IMR-90 (cell line): ENCODE measurements at regions not wholly inside any gene's neighbourhood (a gene's known extent, or its start where the extent isn't known, plus 50 kb on each side); places are given as distances from the start of the nearest gene placed in this dataset.

Experiments
- ATAC-seq: fragments of 200-7000 bp; cut with Tn5 transposase; 2 replicates; pipeline ENCODE4 v1.9.1; 2020; ENCODE audit warnings: low read depth, mild to moderate bottlenecking, moderate library complexity
- BruUV-seq: library from RNA; stranded (reverse); fragments of 400-500 nt; replicated peaks from 2 replicates; lab custom pipeline; 2021; lab: Mats Ljungman, UMichigan
- CTCF ChIA-PET: fragments of 300-600 bp; formaldehyde crosslinking; extraction: SDS; loops from one replicate; lab custom pipeline; 2021; ENCODE audit warnings: antibody characterized with exemption; lab: Yijun Ruan, JAX
- POLR2A ChIA-PET: fragments of 300-600 bp; sonication (Branson Sonifier 250); formaldehyde crosslinking; loops from one replicate; lab custom pipeline; 2022; ENCODE audit warnings: antibody characterized with exemption; ENCODE audit not compliant: unreplicated experiment; lab: Charles Lee
- DNase-seq: peaks from one replicate; pipeline ENCODE4 v3.0.0; 2013
- H2AFZ ChIP-seq: replicated peaks from 2 replicates; pipeline ENCODE3; 2013; ENCODE audit warnings: low read length, mild to moderate bottlenecking; ENCODE audit not compliant: poor library complexity
- H2AK5ac ChIP-seq: 2 replicates; pipeline ENCODE4 v1.6.1; 2013; ENCODE audit warnings: low read depth, low read length, inconsistent platforms
- H2AK9ac ChIP-seq: replicated peaks from 2 replicates; pipeline ENCODE3; 2013; ENCODE audit warnings: mild to moderate bottlenecking, low read depth, low read length, moderate library complexity; ENCODE audit not compliant: poor library complexity
- H2BK120ac ChIP-seq: 2 replicates; pipeline ENCODE4 v1.6.1; 2013; ENCODE audit warnings: low read depth, low read length, inconsistent platforms
- H2BK15ac ChIP-seq: 3 replicates; pipeline ENCODE4 v1.6.1; 2013; ENCODE audit warnings: low read depth, low read length, inconsistent platforms
- H2BK20ac ChIP-seq: 2 replicates; pipeline ENCODE4 v1.6.1; 2013; ENCODE audit warnings: low read depth, mild to moderate bottlenecking, inconsistent platforms, low read length, moderate library complexity
- H2BK5ac ChIP-seq: 2 replicates; pipeline ENCODE4 v1.6.1; 2013; ENCODE audit warnings: mild to moderate bottlenecking, low read depth, low read length, inconsistent platforms; ENCODE audit not compliant: poor library complexity, severe bottlenecking
- H3K14ac ChIP-seq: replicated peaks from 2 replicates; pipeline ENCODE4 v1.6.1; 2013; ENCODE audit warnings: low read depth, low read length, inconsistent platforms
- H3K18ac ChIP-seq: 2 replicates; pipeline ENCODE4 v1.6.1; 2013; ENCODE audit warnings: low read depth, low read length, control low read depth
- H3K23ac ChIP-seq: 2 replicates; pipeline ENCODE4 v1.6.1; 2013; ENCODE audit warnings: low read depth, low read length, inconsistent platforms
- H3K27ac ChIP-seq: 2 replicates; pipeline ENCODE4 v1.5.1; 2013; ENCODE audit warnings: mild to moderate bottlenecking, control low read depth, low read length; ENCODE audit not compliant: insufficient read depth
- H3K27me3 ChIP-seq: 2 replicates; pipeline ENCODE4 v1.6.1; 2013; ENCODE audit warnings: low read length; ENCODE audit not compliant: control insufficient read depth, insufficient read depth
- H3K36me3 ChIP-seq: 2 replicates; pipeline ENCODE4 v1.6.1; 2013; ENCODE audit warnings: low read length, mixed read lengths; ENCODE audit not compliant: control insufficient read depth, insufficient read depth
- H3K4ac ChIP-seq: 2 replicates; pipeline ENCODE4 v1.6.1; 2013; ENCODE audit warnings: low read depth, low read length, inconsistent platforms
- H3K4me1 ChIP-seq: 2 replicates; pipeline ENCODE4 v1.6.1; 2013; ENCODE audit warnings: low read length, mixed read lengths; ENCODE audit not compliant: control insufficient read depth, insufficient read depth
- H3K4me2 ChIP-seq: 2 replicates; pipeline ENCODE4 v1.6.1; 2013; ENCODE audit warnings: low read depth, mild to moderate bottlenecking, control low read depth, low read length, moderate library complexity
- H3K4me3 ChIP-seq: 2 replicates; pipeline ENCODE4 v1.5.1; 2013; ENCODE audit warnings: low read depth, mild to moderate bottlenecking, control low read depth, low read length, moderate library complexity; ENCODE audit not compliant: insufficient read depth
- H3K56ac ChIP-seq: 2 replicates; pipeline ENCODE4 v1.6.1; 2013; ENCODE audit warnings: low read length, inconsistent platforms; ENCODE audit not compliant: insufficient read depth; ENCODE audit errors: extremely low read depth
- H3K79me1 ChIP-seq, 2 experiments: 2 replicates each; pipeline ENCODE4 v1.6.1; 2013; ENCODE audit warnings: low read length in 2 of 2, inconsistent platforms in 1 of 2, low read depth in 1 of 2
- H3K9ac ChIP-seq: 2 replicates; pipeline ENCODE4 v1.6.1; 2013; ENCODE audit warnings: low read depth, low read length, control low read depth
- H3K9me1 ChIP-seq: 2 replicates; pipeline ENCODE4 v1.6.1; 2013; ENCODE audit warnings: low read length, inconsistent platforms; ENCODE audit not compliant: insufficient read depth
- H3K9me3 ChIP-seq: 2 replicates; pipeline ENCODE4 v1.6.1; 2013; ENCODE audit warnings: low read length; ENCODE audit not compliant: control insufficient read depth, insufficient read depth
- H4K20me1 ChIP-seq: 2 replicates; pipeline ENCODE4 v1.6.1; 2013; ENCODE audit warnings: low read length, inconsistent platforms; ENCODE audit not compliant: insufficient read depth
- H4K5ac ChIP-seq: 2 replicates; pipeline ENCODE4 v1.6.1; 2013; ENCODE audit warnings: mild to moderate bottlenecking, low read depth, low read length, control low read depth
- H4K8ac ChIP-seq, 2 experiments: 2 replicates each; pipeline ENCODE4 v1.6.1; 2013; ENCODE audit warnings: low read depth in 2 of 2, low read length in 2 of 2, control low read depth in 1 of 2, inconsistent platforms in 1 of 2
- H4K91ac ChIP-seq: 2 replicates; pipeline ENCODE4 v1.6.1; 2013; ENCODE audit warnings: low read depth, low read length, inconsistent platforms; ENCODE audit not compliant: insufficient read depth
- RFX5 ChIP-seq: IDR thresholded peaks from 2 replicates; pipeline ENCODE4 v1.8.0; 2012; ENCODE audit warnings: low read depth, mild to moderate bottlenecking, low read length, moderate library complexity
- dilution Hi-C: fragments of 300-500 bp; cut with HindIII; formaldehyde crosslinking; loops from one replicate; pipeline ENCODE4 v1.14.3; 2018; ENCODE audit warnings: low sequenced_read_pairs; ENCODE audit not compliant: unreplicated experiment
- in situ Hi-C: fragments of 300-500 bp; cut with MboI; formaldehyde crosslinking; loops from 3 replicates; pipeline ENCODE4 v1.14.3; 2019; ENCODE audit warnings: low sequenced_read_pairs, inconsistent platforms, mixed read lengths
- intact Hi-C: fragments of 100-400 bp; cut with micrococcal nuclease; formaldehyde crosslinking; loops from 2 replicates; pipeline ENCODE4 v1.10.0; 2022

- H2BK15ac ChIP-seq: no peak overlapping the region
- dilution Hi-C loops: no loop called here
- no peak for TF ChIP-seq RFX5
Measured at GRCh38 chr5:118723021-118723338, 265.4 kb downstream of the DTWD2 start.

More at GRCh38 chr5:118723021-118723338, 265.4 kb downstream of the DTWD2 start:
- intact Hi-C loops: no loop called here
- no peak overlapping the region for H3K4me2 ChIP-seq
- no peak overlapping the region for H3K9ac ChIP-seq
- H2BK20ac ChIP-seq: no peak overlapping the region
- no peak overlapping the region for H2BK5ac ChIP-seq
- no peak overlapping the region for H2AK5ac ChIP-seq
- H2AK9ac ChIP-seq: no peak overlapping the region
- H3K27ac ChIP-seq: no peak overlapping the region
- no peak overlapping the region for H4K8ac ChIP-seq
- no peaks in the 10 kb centered on the region for H3K4me1 ChIP-seq
- H3K79me1 ChIP-seq: no peaks in the 10 kb centered on the region
- H3K27me3 ChIP-seq: no peaks in the 10 kb centered on the region
- no peak overlapping the region for H3K56ac ChIP-seq
- DNase-seq (no peak), ATAC-seq (no peak)
- H3K9me3 ChIP-seq: no peaks in the 10 kb centered on the region
- in situ Hi-C loops: no loop called here
- H4K91ac ChIP-seq: no peak overlapping the region
- no peaks in the 10 kb centered on the region for H4K20me1 ChIP-seq
- no peak overlapping the region for H3K4ac ChIP-seq
- H2BK120ac ChIP-seq: no peak overlapping the region
- no peaks in the 10 kb centered on the region for H3K36me3 ChIP-seq
- ChIA-PET CTCF (no interaction called here), POLR2A (no interaction called here)
- no peak overlapping the region for H3K4me3 ChIP-seq
- no peak overlapping the region for H3K23ac ChIP-seq
- no peak overlapping the region for H3K14ac ChIP-seq
- H3K18ac ChIP-seq: no peak overlapping the region
- H4K5ac ChIP-seq: no peak overlapping the region
- H2AFZ ChIP-seq: no peak overlapping the region
- no peaks in the 10 kb centered on the region for H3K9me1 ChIP-seq
- BruUV-seq: no TSS peak
